ENCODE measurements at regions not wholly inside any gene's neighbourhood (a gene's known extent, or its start where the extent isn't known, plus 50 kb on each side); places are given as distances from the start of the nearest gene placed in this dataset.

- TF ChIP-seq SAP30 (IDR thresholded peaks at IDR 0.05; ENCODE audit: insufficient read depth, insufficient replicate concordance, low read length) = no peak
These were observed 198.2 kb upstream of the DTNA start (continued) for GRCh38 chr18:34511879-34512278.
